ENCODE measurements at regions not wholly inside any gene's neighbourhood (a gene's known extent, or its start where the extent isn't known, plus 50 kb on each side); places are given as distances from the start of the nearest gene placed in this dataset.

GRCh38 chr18:75916624-75916982 lies 489.1 kb upstream of the SMIM21 start:
- TF ChIP-seq CTCF (IDR thresholded peaks at IDR 0.05; ENCODE audit: insufficient read depth, low read length, poor library complexity, severe bottlenecking) (no peak), EZH2phosphoT487 (conservative IDR thresholded peaks at IDR 0.05; ENCODE audit: low read length) (no peak)
